ENCODE measurements at regions not wholly inside any gene's neighbourhood (a gene's known extent, or its start where the extent isn't known, plus 50 kb on each side); places are given as distances from the start of the nearest gene placed in this dataset.

- intact Hi-C loops (cut with micrococcal nuclease) (no loop called here), dilution Hi-C loops (cut with MboI; ENCODE audit: extremely low pct_ligation_motif_present, low sequenced_read_pairs) (no loop called here)
- Histone ChIP-seq H3K36me3 (ENCODE audit: control insufficient read depth in 2 of 2, extremely low read depth in 1 of 2, insufficient read depth in 2 of 2, low read length in 2 of 2) (no peaks in the 10 kb centered on the region), H3K79me2 (ENCODE audit: control insufficient read depth, insufficient read depth, low read length) (no peaks in the 10 kb centered on the region), H2AFZ (ENCODE audit: low read depth, low read length) (no peak overlapping the region), H3K9me3 (replicated peaks; ENCODE audit: control insufficient read depth, insufficient read depth, low read length) (no peaks in the 10 kb centered on the region), H4K20me1 (replicated peaks; ENCODE audit: control insufficient read depth, extremely low read depth, insufficient read depth, low read length) (no peaks in the 10 kb centered on the region), H3K27me3 (ENCODE audit: control insufficient read depth in 2 of 2, insufficient read depth in 2 of 2, low read length in 2 of 2) (no peaks in the 10 kb centered on the region), H3K4me2 (ENCODE audit: insufficient read depth, low read length) (no peak overlapping the region), H3K27ac (ENCODE audit: insufficient read depth, low read depth, low read length) (no peak overlapping the region), H3K4me1 (ENCODE audit: control insufficient read depth, extremely low read depth, insufficient read depth, low read length) (no peaks in the 10 kb centered on the region), H3K9me1 (replicated peaks; ENCODE audit: control insufficient read depth, extremely low read depth, insufficient read depth, low read length) (no peaks in the 10 kb centered on the region), H3K4me3 (replicated peaks in 1 of 3; ENCODE audit: insufficient read depth in 1 of 3, low read depth in 1 of 3, low read length in 3 of 3) (no peak overlapping the region), H3K9ac (replicated peaks; ENCODE audit: extremely low read depth, insufficient read depth, low read length) (no peak overlapping the region)
- TF ChIP-seq, protein P1, sequence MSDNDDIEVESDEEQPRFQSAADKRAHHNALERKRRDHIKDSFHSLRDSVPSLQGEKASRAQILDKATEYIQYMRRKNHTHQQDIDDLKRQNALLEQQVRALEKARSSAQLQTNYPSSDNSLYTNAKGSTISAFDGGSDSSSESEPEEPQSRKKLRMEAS (IDR thresholded peaks at IDR 0.05; ENCODE audit: insufficient read depth, insufficient read length) = no peak
- TF ChIP-seq JUN (IDR thresholded peaks at IDR 0.05; ENCODE audit: borderline replicate concordance, insufficient read depth, insufficient read length, low read depth) = no peak
- no peak for TF ChIP-seq FOS (IDR thresholded peaks at IDR 0.05; ENCODE audit: borderline replicate concordance, insufficient read depth, low read length)
- no peak for TF ChIP-seq GATA2 (IDR thresholded peaks at IDR 0.05; ENCODE audit: insufficient read depth, insufficient read length, low read depth, low read length)
- TF ChIP-seq CTCF (IDR thresholded peaks at IDR 0.05; ENCODE audit: extremely low read depth in 1 of 2, insufficient read depth in 1 of 2, low read depth in 1 of 2, low read length in 2 of 2) = no peak
- no peak for TF ChIP-seq EZH2 (IDR thresholded peaks at IDR 0.05; ENCODE audit: borderline replicate concordance, low read depth, low read length, severe bottlenecking)
- TF ChIP-seq MYC (IDR thresholded peaks at IDR 0.05; ENCODE audit: low read depth, low read length) = no peak
- no peak for TF ChIP-seq POLR2AphosphoS5 (IDR thresholded peaks at IDR 0.05; ENCODE audit: insufficient read depth, low read depth, low read length)
- TF ChIP-seq POLR2A (IDR thresholded peaks at IDR 0.05; ENCODE audit: low read depth, low read length) = no peak
- BruUV-seq (replicated peaks) = no TSS peak
- no peak for DNase-seq (ENCODE audit: low read depth, low spot score)
- ChIA-PET CTCF (no interaction called here), POLR2A (no interaction called here)
- FAIRE-seq = no peak
Measured at GRCh38 chr4:24057915-24058559, 168.2 kb upstream of the PPARGC1A start.

Measured in endothelial cell of umbilical vein (primary cell).